H1 (cell line): ENCODE measurements at regions not wholly inside any gene's neighbourhood (a gene's known extent, or its start where the extent isn't known, plus 50 kb on each side); places are given as distances from the start of the nearest gene placed in this dataset.

ENCODE experiments used
- CTCF ChIA-PET: fragments of 300-600 bp; sonication (Branson Sonifier 250); formaldehyde crosslinking; loops from one replicate; lab custom pipeline; 2021; ENCODE audit not compliant: partially characterized antibody; lab: Charles Lee
- POLR2A ChIA-PET: fragments of 300-600 bp; sonication (Branson Sonifier 250); formaldehyde crosslinking; loops from one replicate; lab custom pipeline; 2021; ENCODE audit warnings: inconsistent platforms; ENCODE audit not compliant: partially characterized antibody; lab: Charles Lee
- DNase-seq, 2 experiments: peaks; one replicate each; pipeline versions ENCODE4 v3.0.0 to v3.0.0-alpha.2; 2010 to 2022; ENCODE audit warnings: low spot score in 2 of 2, low read depth in 1 of 2, mixed read lengths in 1 of 2
- FAIRE-seq: peaks from 2 replicates; lab custom pipeline; 2011; peaks lifted over from hg19 to GRCh38; lab: Jason Lieb, UNC
- H2AFZ ChIP-seq: 2 replicates; pipeline ENCODE4 v1.8.1; 2012; ENCODE audit warnings: low read length, inconsistent platforms
- H2AK5ac ChIP-seq: 2 replicates; pipeline ENCODE4 v1.6.1; 2013; ENCODE audit warnings: low read depth, low read length
- H2BK120ac ChIP-seq: replicated peaks from 2 replicates; pipeline ENCODE3; 2013; ENCODE audit warnings: low read depth, low read length, inconsistent platforms
- H2BK12ac ChIP-seq: 2 replicates; pipeline ENCODE4 v1.6.1; 2013; ENCODE audit warnings: low read depth, low read length
- H2BK15ac ChIP-seq: 2 replicates; pipeline ENCODE4 v1.6.1; 2013; ENCODE audit warnings: low read length
- H2BK20ac ChIP-seq: 2 replicates; pipeline ENCODE4 v1.6.1; 2013; ENCODE audit warnings: low read length
- H2BK5ac ChIP-seq: 2 replicates; pipeline ENCODE4 v1.6.1; 2013; ENCODE audit warnings: low read depth, low read length
- H3K14ac ChIP-seq: 2 replicates; pipeline ENCODE4 v1.6.1; 2013; ENCODE audit warnings: inconsistent platforms; ENCODE audit not compliant: insufficient read length
- H3K18ac ChIP-seq: 2 replicates; pipeline ENCODE4 v1.6.1; 2013; ENCODE audit warnings: low read length; ENCODE audit errors: extremely low read depth
- H3K23ac ChIP-seq: 2 replicates; pipeline ENCODE4 v1.6.1; 2013; ENCODE audit warnings: inconsistent platforms; ENCODE audit not compliant: insufficient read length
- H3K23me2 ChIP-seq: 2 replicates; pipeline ENCODE4 v1.6.1; 2013; ENCODE audit warnings: low read depth, low read length
- H3K27ac ChIP-seq: 2 replicates; pipeline ENCODE4 v1.6.1; 2011; ENCODE audit warnings: low read depth, low read length, inconsistent platforms
- H3K27me3 ChIP-seq, 4 experiments: replicated peaks in 1 of 4; 1 replicate in 1 of 4; 2 replicates in 3 of 4; pipeline versions ENCODE4 v1.6.1 to v1.8.1; 2011 to 2013; ENCODE audit warnings: low read length in 3 of 4, mild to moderate bottlenecking in 3 of 4, inconsistent platforms in 2 of 4, mixed read lengths in 2 of 4, moderate library complexity in 1 of 4; ENCODE audit not compliant: control insufficient read depth in 3 of 4, insufficient read depth in 3 of 4; ENCODE audit errors: extremely low read depth in 1 of 4
- H3K36me3 ChIP-seq, 4 experiments: 2 replicates each; pipeline versions ENCODE4 v1.6.1 to v1.8.1; 2011 to 2013; ENCODE audit warnings: mild to moderate bottlenecking in 4 of 4, low read length in 3 of 4, moderate library complexity in 2 of 4, control low read depth in 1 of 4, inconsistent platforms in 1 of 4; ENCODE audit not compliant: insufficient read depth in 4 of 4, control insufficient read depth in 2 of 4
- H3K4ac ChIP-seq: replicated peaks from 2 replicates; pipeline ENCODE3; 2013; ENCODE audit warnings: low read length, low read depth, mixed read lengths, inconsistent platforms; ENCODE audit not compliant: insufficient read length
- H3K4me1 ChIP-seq, 4 experiments: replicated peaks in 1 of 4; 1 replicate in 1 of 4; 2 replicates in 3 of 4; pipeline versions ENCODE4 v1.6.1 to v1.8.1; 2011 to 2013; ENCODE audit warnings: low read length in 3 of 4, inconsistent platforms in 2 of 4, mixed read lengths in 1 of 4; ENCODE audit not compliant: insufficient read depth in 4 of 4, control insufficient read depth in 3 of 4
- H3K4me2 ChIP-seq, 2 experiments: 2 replicates each; pipeline versions ENCODE4 v1.6.1 to v1.8.1; 2011 to 2013; ENCODE audit warnings: low read depth in 2 of 2, low read length in 2 of 2, control low read depth in 1 of 2, inconsistent platforms in 1 of 2, mild to moderate bottlenecking in 1 of 2; ENCODE audit not compliant: insufficient read depth in 1 of 2
- H3K4me3 ChIP-seq, 4 experiments: fragments of 200-600, 300-600 bp in 1 of 4; sonication (generic), shearing (Covaris generic), sonication (Bioruptor Twin) in 1 of 4; 2 replicates each; pipeline versions ENCODE4 v1.5.1 to v1.8.1; 2011 to 2016; ENCODE audit warnings: low read length in 4 of 4, low read depth in 3 of 4, control low read depth in 2 of 4, inconsistent platforms in 2 of 4, mild to moderate bottlenecking in 2 of 4, mixed read lengths in 1 of 4, moderate library complexity in 1 of 4; ENCODE audit not compliant: insufficient read depth in 2 of 4; ENCODE audit errors: extremely low read depth in 1 of 4
- H3K56ac ChIP-seq: replicated peaks from 2 replicates; pipeline ENCODE3; 2013; ENCODE audit warnings: low read depth, mild to moderate bottlenecking, mixed read lengths, low read length, inconsistent platforms; ENCODE audit not compliant: insufficient read length
- H3K79me1 ChIP-seq: 2 replicates; pipeline ENCODE4 v1.6.1; 2013; ENCODE audit warnings: low read depth, low read length, control low read depth
- H3K79me2 ChIP-seq, 2 experiments: 2 replicates each; pipeline versions ENCODE4 v1.6.1 to v1.8.1; 2012 to 2013; ENCODE audit warnings: low read length in 2 of 2, mild to moderate bottlenecking in 2 of 2, inconsistent platforms in 1 of 2; ENCODE audit not compliant: insufficient read depth in 2 of 2, control insufficient read depth in 1 of 2
- H3K9ac ChIP-seq, 4 experiments: replicated peaks in 1 of 4; 1 replicate in 1 of 4; 2 replicates in 3 of 4; pipeline versions ENCODE4 v1.6.1 to v1.8.1; 2011 to 2013; ENCODE audit warnings: low read depth in 3 of 4, low read length in 3 of 4, control low read depth in 2 of 4, mild to moderate bottlenecking in 2 of 4, moderate library complexity in 2 of 4, inconsistent platforms in 1 of 4; ENCODE audit errors: extremely low read depth in 1 of 4
- H3K9me3 ChIP-seq, 2 experiments: 2 replicates each; pipeline versions ENCODE4 v1.6.1 to v1.8.1; 2012 to 2013; ENCODE audit warnings: mild to moderate bottlenecking in 2 of 2, moderate library complexity in 2 of 2, control low read depth in 1 of 2, inconsistent platforms in 1 of 2, low read depth in 1 of 2, low read length in 1 of 2, mixed read lengths in 1 of 2; ENCODE audit not compliant: insufficient read depth in 2 of 2
- H4K20me1 ChIP-seq, 2 experiments: replicated peaks in 1 of 2; 2 replicates each; pipeline versions ENCODE3 to v1.8.1; 2011 to 2013; ENCODE audit warnings: inconsistent platforms in 2 of 2, low read length in 2 of 2, mild to moderate bottlenecking in 1 of 2; ENCODE audit not compliant: insufficient read depth in 2 of 2, control insufficient read depth in 1 of 2
- H4K5ac ChIP-seq: 2 replicates; pipeline ENCODE4 v1.6.1; 2013; ENCODE audit warnings: low read length, low read depth, mixed read lengths, inconsistent platforms; ENCODE audit not compliant: insufficient read length
- H4K8ac ChIP-seq: 2 replicates; pipeline ENCODE4 v1.8.0; 2013; ENCODE audit warnings: mild to moderate bottlenecking, moderate library complexity, low read length, inconsistent platforms; ENCODE audit not compliant: insufficient read depth; ENCODE audit errors: extremely low read depth
- H4K91ac ChIP-seq: replicated peaks from 2 replicates; pipeline ENCODE3; 2013; ENCODE audit warnings: low read length, mixed read lengths, inconsistent platforms; ENCODE audit not compliant: insufficient read length
- EZH2 ChIP-seq: fragments of 200-600 bp; sonication (generic); IDR thresholded peaks from 2 replicates; pipeline ENCODE4 v1.7.1; 2012; ENCODE audit warnings: low read depth, mild to moderate bottlenecking, moderate library complexity, low read length, inconsistent platforms; ENCODE audit not compliant: severe bottlenecking
- RNF2 ChIP-seq: fragments of 200-900, 300-1000 bp; sonication (generic); IDR thresholded peaks from 2 replicates; pipeline ENCODE4 v1.7.1; 2016; ENCODE audit warnings: borderline replicate concordance, low read depth, mild to moderate bottlenecking, antibody characterized with exemption, low read length; ENCODE audit not compliant: poor library complexity, severe bottlenecking; ENCODE audit errors: missing control alignments
- SAP30 ChIP-seq: fragments of 300-600 bp; sonication (generic); IDR thresholded peaks from 2 replicates; pipeline ENCODE4 v1.7.1; 2012; ENCODE audit warnings: low read length, moderate library complexity, mild to moderate bottlenecking, inconsistent platforms; ENCODE audit not compliant: insufficient read depth, insufficient replicate concordance
- SUZ12 ChIP-seq: fragments of 200-600 bp; sonication (generic); IDR thresholded peaks from 2 replicates; pipeline ENCODE4 v1.6.1; 2012; ENCODE audit warnings: mild to moderate bottlenecking, inconsistent platforms, low read length, moderate library complexity, mixed read lengths
- WGBS, 2 experiments: shearing (Covaris generic) in 1 of 2; methylation state at CpG; one replicate each; pipeline versions ENCODE4 v1.1.6 to v1.1.7; 2013 to 2015; ENCODE audit warnings: low lambda C conversion rate in 2 of 2, mixed read lengths in 2 of 2, inconsistent platforms in 1 of 2, low coverage in 1 of 2, missing lambda C conversion rate in 1 of 2; ENCODE audit not compliant: insufficient replicate concordance in 2 of 2, insufficient coverage in 1 of 2, insufficient read length in 1 of 2; ENCODE audit errors: extremely low coverage in 1 of 2, missing lambda C conversion rate in 1 of 2; 5-methylcytosine and 5-hydroxymethylcytosine counted together
- TF ChIP-seq, protein P1 (sequence below): IDR thresholded peaks from 2 replicates; pipeline ENCODE4 v1.6.1; 2011; ENCODE audit warnings: low read depth, mild to moderate bottlenecking, low read length; ENCODE audit not compliant: insufficient read depth
- TF ChIP-seq, protein P2 (sequence below): IDR thresholded peaks from 2 replicates; pipeline ENCODE4 v1.6.1; 2012; ENCODE audit warnings: inconsistent platforms
- TF ChIP-seq, protein P3 (sequence below): IDR thresholded peaks from 2 replicates; pipeline ENCODE4 v1.6.1; 2011; ENCODE audit warnings: low read length, improper control_type of control experiment

DNA sequence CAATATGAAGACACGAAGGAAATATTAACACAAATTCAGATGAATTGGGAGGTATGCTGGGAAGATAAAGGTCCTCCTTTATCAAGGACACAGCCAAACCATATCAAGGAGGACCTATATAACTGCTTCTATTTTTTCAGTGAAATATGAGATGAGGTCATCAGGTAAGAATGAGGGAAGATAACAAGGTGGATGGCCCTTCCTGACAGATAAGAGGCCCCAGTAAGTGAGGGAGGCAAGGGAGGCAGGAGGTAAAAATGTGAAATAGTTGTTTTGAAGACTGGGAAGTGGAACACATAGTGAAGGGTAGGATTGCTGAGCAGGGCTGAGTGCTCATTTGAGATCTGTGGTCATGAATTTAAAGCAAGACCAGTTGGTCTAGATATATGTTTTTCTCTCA, 60.0 kb upstream of the FOXE1 start:
- Histone ChIP-seq H3K36me3 (no peaks in the 10 kb centered on the region), H4K5ac (no peak overlapping the region), H3K4me3 (no peak overlapping the region), H3K79me1 (no peaks in the 10 kb centered on the region), H3K27ac (no peak overlapping the region), H3K4me1 (no peaks in the 10 kb centered on the region), H3K4me2 (no peak overlapping the region), H2BK15ac (no peak overlapping the region), H2BK12ac (no peak overlapping the region), H2BK120ac (no peak overlapping the region), H3K9ac (no peak overlapping the region), H3K23me2 (no peaks in the 10 kb centered on the region), H2AK5ac (no peak overlapping the region), H4K91ac (no peak overlapping the region), H3K4ac (no peak overlapping the region), H2BK20ac (no peak overlapping the region), H3K23ac (no peak overlapping the region), H3K56ac (no peak overlapping the region), H3K79me2 (no peaks in the 10 kb centered on the region), H3K14ac (no peak overlapping the region), H2AFZ (no peak overlapping the region), H2BK5ac (no peak overlapping the region), H4K8ac (no peak overlapping the region), H3K18ac (no peak overlapping the region), H3K27me3 (peaks cover 0 to 3% (median 0%) of the 10 kb centered on the region in 4 experiments; a peak in 1 of 7 replicates), H4K20me1 (no peaks in the 10 kb centered on the region), H3K9me3 (peaks cover 8 to 10% of the 10 kb centered on the region in 2 experiments; a peak in 3 of 4 replicates)
- DNase-seq (no peak), FAIRE-seq (no peak)
- ChIA-PET POLR2A (no interaction called here), CTCF (no interaction called here)
- 92% methylated on average over 1 of the region's 1 CpG; no CpG with 5 or more reads in 1 of the 2 experiments for WGBS, 2 experiments
- TF ChIP-seq SUZ12 = no peak
- TF ChIP-seq SAP30 = no peak
- TF ChIP-seq, protein P1, sequence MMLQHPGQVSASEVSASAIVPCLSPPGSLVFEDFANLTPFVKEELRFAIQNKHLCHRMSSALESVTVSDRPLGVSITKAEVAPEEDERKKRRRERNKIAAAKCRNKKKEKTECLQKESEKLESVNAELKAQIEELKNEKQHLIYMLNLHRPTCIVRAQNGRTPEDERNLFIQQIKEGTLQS = no peak
- TF ChIP-seq RNF2 = no peak
- TF ChIP-seq EZH2 = no peak
- TF ChIP-seq, protein P2, sequence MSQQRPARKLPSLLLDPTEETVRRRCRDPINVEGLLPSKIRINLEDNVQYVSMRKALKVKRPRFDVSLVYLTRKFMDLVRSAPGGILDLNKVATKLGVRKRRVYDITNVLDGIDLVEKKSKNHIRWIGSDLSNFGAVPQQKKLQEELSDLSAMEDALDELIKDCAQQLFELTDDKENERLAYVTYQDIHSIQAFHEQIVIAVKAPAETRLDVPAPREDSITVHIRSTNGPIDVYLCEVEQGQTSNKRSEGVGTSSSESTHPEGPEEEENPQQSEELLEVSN = no peak
- TF ChIP-seq, protein P3, sequence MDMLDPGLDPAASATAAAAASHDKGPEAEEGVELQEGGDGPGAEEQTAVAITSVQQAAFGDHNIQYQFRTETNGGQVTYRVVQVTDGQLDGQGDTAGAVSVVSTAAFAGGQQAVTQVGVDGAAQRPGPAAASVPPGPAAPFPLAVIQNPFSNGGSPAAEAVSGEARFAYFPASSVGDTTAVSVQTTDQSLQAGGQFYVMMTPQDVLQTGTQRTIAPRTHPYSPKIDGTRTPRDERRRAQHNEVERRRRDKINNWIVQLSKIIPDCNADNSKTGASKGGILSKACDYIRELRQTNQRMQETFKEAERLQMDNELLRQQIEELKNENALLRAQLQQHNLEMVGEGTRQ = no peak
